ENCODE measurements at regions not wholly inside any gene's neighbourhood (a gene's known extent, or its start where the extent isn't known, plus 50 kb on each side); places are given as distances from the start of the nearest gene placed in this dataset.

GRCh38 chr21:24289539-24289938, 1317.7 kb downstream of the MRPL39 start:
- H2AFZ ChIP-seq, result no peak overlapping the region
- H3F3A ChIP-seq (ENCODE audit: insufficient read depth), result no peaks in the 10 kb centered on the region
- WGBS, 2 experiments (ENCODE audit: low coverage in 1 of 2, low lambda C conversion rate in 2 of 2, missing lambda C conversion rate in 2 of 2), result 0 to 7% methylated on average over 1 of the region's 1 CpG
- H3K79me2 ChIP-seq (ENCODE audit: insufficient read depth), result no peaks in the 10 kb centered on the region
- no peak overlapping the region for H3K9ac ChIP-seq
- H3K4me3 ChIP-seq, result no peak overlapping the region
- no peak for DNase-seq
- H3K27me3 ChIP-seq (replicated peaks; ENCODE audit: insufficient read depth), result no peaks in the 10 kb centered on the region
- H4K20me1 ChIP-seq (ENCODE audit: insufficient read depth), result no peaks in the 10 kb centered on the region
- in situ Hi-C loops (cut with MboI), result no loop called here
- H3K36me3 ChIP-seq (ENCODE audit: low read depth), result no peaks in the 10 kb centered on the region
- TF ChIP-seq EZH2phosphoT487 (IDR thresholded peaks at IDR 0.05; ENCODE audit: insufficient read depth, low read depth), result no peak
- TF ChIP-seq EZH2 (IDR thresholded peaks at IDR 0.05; ENCODE audit: insufficient read depth, poor library complexity, severe bottlenecking), result no peak
- H3K27ac ChIP-seq, result no peak overlapping the region
- H3K4me2 ChIP-seq (ENCODE audit: unreplicated experiment), result no peak overlapping the region
- H3K9me2 ChIP-seq (ENCODE audit: insufficient read depth), result no peaks in the 10 kb centered on the region
- H3K4me1 ChIP-seq (ENCODE audit: insufficient read depth), result no peaks in the 10 kb centered on the region
- peaks cover 3% of the 10 kb centered on the region for H3K9me3 ChIP-seq (ENCODE audit: low read depth)

DNA sequence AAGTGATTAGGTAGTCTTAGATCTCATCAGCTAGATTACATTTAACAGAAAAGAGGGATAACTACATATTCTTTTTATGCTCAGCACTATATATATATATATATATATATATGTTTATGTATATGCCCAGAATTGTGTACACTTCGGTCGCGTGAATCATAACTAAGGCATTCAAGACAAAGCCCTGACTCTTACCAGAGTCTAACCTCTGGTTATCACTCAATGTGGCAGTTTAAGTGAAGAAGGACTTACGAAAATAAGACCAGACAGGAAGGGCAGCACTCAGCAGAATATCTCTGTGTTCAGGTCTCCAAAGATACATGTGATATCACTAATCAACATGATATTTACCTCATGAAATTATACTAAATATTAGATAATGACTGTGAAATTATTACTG, 1326.7 kb downstream of the MRPL39 start:
- H3K9ac ChIP-seq, result no peak overlapping the region
- no peaks in the 10 kb centered on the region for H3K4me1 ChIP-seq (ENCODE audit: insufficient read depth)
- no peak overlapping the region for H3K4me2 ChIP-seq (ENCODE audit: unreplicated experiment)
- peaks cover 3% of the 10 kb centered on the region for H3K9me3 ChIP-seq (ENCODE audit: low read depth)
- no peak for DNase-seq
- TF ChIP-seq EZH2 (IDR thresholded peaks at IDR 0.05; ENCODE audit: insufficient read depth, poor library complexity, severe bottlenecking) (no peak), EZH2phosphoT487 (IDR thresholded peaks at IDR 0.05; ENCODE audit: insufficient read depth, low read depth) (no peak)
- H3K79me2 ChIP-seq (ENCODE audit: insufficient read depth), result no peaks in the 10 kb centered on the region
- H3K9me2 ChIP-seq (ENCODE audit: insufficient read depth), result no peaks in the 10 kb centered on the region
- no peaks in the 10 kb centered on the region for H3K36me3 ChIP-seq (ENCODE audit: low read depth)
- H3F3A ChIP-seq (ENCODE audit: insufficient read depth), result no peaks in the 10 kb centered on the region
- 46 to 47% methylated on average over 4 of the region's 4 CpGs for WGBS, 2 experiments (ENCODE audit: low coverage in 1 of 2, low lambda C conversion rate in 2 of 2, missing lambda C conversion rate in 2 of 2)
- no peak overlapping the region for H3K4me3 ChIP-seq
- in situ Hi-C loops (cut with MboI), result no loop called here
- no peak overlapping the region for H3K27ac ChIP-seq
- H2AFZ ChIP-seq, result no peak overlapping the region
- no peaks in the 10 kb centered on the region for H4K20me1 ChIP-seq (ENCODE audit: insufficient read depth)
- H3K27me3 ChIP-seq (replicated peaks; ENCODE audit: insufficient read depth), result no peaks in the 10 kb centered on the region

GRCh38 chr21:24278711-24279110, 1328.6 kb downstream of the MRPL39 start:
- Histone ChIP-seq H3K9me3 (ENCODE audit: low read depth) (peaks cover 8% of the 10 kb centered on the region), H3K9ac (no peak overlapping the region), H3K36me3 (ENCODE audit: low read depth) (no peaks in the 10 kb centered on the region), H3K27me3 (replicated peaks; ENCODE audit: insufficient read depth) (no peaks in the 10 kb centered on the region), H3K4me2 (ENCODE audit: unreplicated experiment) (no peak overlapping the region), H4K20me1 (ENCODE audit: insufficient read depth) (no peaks in the 10 kb centered on the region), H3K27ac (no peak overlapping the region), H3F3A (ENCODE audit: insufficient read depth) (no peaks in the 10 kb centered on the region), H2AFZ (no peak overlapping the region), H3K4me1 (ENCODE audit: insufficient read depth) (no peaks in the 10 kb centered on the region), H3K9me2 (ENCODE audit: insufficient read depth) (no peaks in the 10 kb centered on the region), H3K4me3 (no peak overlapping the region), H3K79me2 (ENCODE audit: insufficient read depth) (no peaks in the 10 kb centered on the region)
- DNase-seq, result no peak
- WGBS, 2 experiments (ENCODE audit: low coverage in 1 of 2, low lambda C conversion rate in 2 of 2, missing lambda C conversion rate in 2 of 2), result 45 to 59% methylated on average over 2 of the region's 2 CpGs
- TF ChIP-seq EZH2 (IDR thresholded peaks at IDR 0.05; ENCODE audit: insufficient read depth, poor library complexity, severe bottlenecking) (no peak), EZH2phosphoT487 (IDR thresholded peaks at IDR 0.05; ENCODE audit: insufficient read depth, low read depth) (no peak)
- in situ Hi-C loops (cut with MboI), result no loop called here

DNA sequence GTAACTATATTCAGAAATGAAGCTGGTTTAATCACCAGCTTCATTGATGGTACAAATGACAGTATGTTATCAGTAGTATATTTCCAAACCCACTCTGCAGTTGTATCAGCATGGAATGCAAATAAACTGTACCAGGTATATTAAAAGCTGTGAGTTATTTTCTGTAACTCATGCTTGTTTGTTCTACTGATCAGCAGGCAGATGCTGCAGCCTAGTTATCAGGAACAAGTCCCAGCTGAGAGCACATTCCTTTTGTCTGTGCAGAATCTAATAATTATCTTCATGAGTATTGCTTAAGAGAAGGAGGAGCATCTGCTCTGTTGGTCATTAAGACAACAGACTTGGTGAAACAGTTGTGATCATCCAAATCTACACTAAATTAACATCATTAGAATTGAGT, 1331.1 kb downstream of the MRPL39 start:
- H3K4me3 ChIP-seq, result no peak overlapping the region
- no peaks in the 10 kb centered on the region for H3K27me3 ChIP-seq (replicated peaks; ENCODE audit: insufficient read depth)
- H3F3A ChIP-seq (ENCODE audit: insufficient read depth), result no peaks in the 10 kb centered on the region
- no peak overlapping the region for H3K9ac ChIP-seq
- peaks cover 8% of the 10 kb centered on the region for H3K9me3 ChIP-seq (ENCODE audit: low read depth)
- H3K27ac ChIP-seq, result no peak overlapping the region
- no peaks in the 10 kb centered on the region for H4K20me1 ChIP-seq (ENCODE audit: insufficient read depth)
- H3K4me1 ChIP-seq (ENCODE audit: insufficient read depth), result no peaks in the 10 kb centered on the region
- H3K9me2 ChIP-seq (ENCODE audit: insufficient read depth), result no peaks in the 10 kb centered on the region
- DNase-seq, result no peak
- in situ Hi-C loops (cut with MboI), result no loop called here
- no peaks in the 10 kb centered on the region for H3K36me3 ChIP-seq (ENCODE audit: low read depth)
- TF ChIP-seq EZH2 (IDR thresholded peaks at IDR 0.05; ENCODE audit: insufficient read depth, poor library complexity, severe bottlenecking) (no peak), EZH2phosphoT487 (IDR thresholded peaks at IDR 0.05; ENCODE audit: insufficient read depth, low read depth) (no peak)
- H3K79me2 ChIP-seq (ENCODE audit: insufficient read depth), result no peaks in the 10 kb centered on the region
- H3K4me2 ChIP-seq (ENCODE audit: unreplicated experiment), result no peak overlapping the region
- H2AFZ ChIP-seq, result no peak overlapping the region

- no peaks in the 10 kb centered on the region for H3K9me2 ChIP-seq (ENCODE audit: insufficient read depth)
- peaks cover 8% of the 10 kb centered on the region for H3K9me3 ChIP-seq (ENCODE audit: low read depth)
- DNase-seq, result no peak
- H3K27me3 ChIP-seq (replicated peaks; ENCODE audit: insufficient read depth), result no peaks in the 10 kb centered on the region
- no peak overlapping the region for H3K4me2 ChIP-seq (ENCODE audit: unreplicated experiment)
- H3K4me3 ChIP-seq, result no peak overlapping the region
- no peaks in the 10 kb centered on the region for H3K4me1 ChIP-seq (ENCODE audit: insufficient read depth)
- no peak overlapping the region for H3K27ac ChIP-seq
- TF ChIP-seq EZH2 (IDR thresholded peaks at IDR 0.05; ENCODE audit: insufficient read depth, poor library complexity, severe bottlenecking), result no peak
- no peak for TF ChIP-seq EZH2phosphoT487 (IDR thresholded peaks at IDR 0.05; ENCODE audit: insufficient read depth, low read depth)
- H4K20me1 ChIP-seq (ENCODE audit: insufficient read depth), result no peaks in the 10 kb centered on the region
- no peaks in the 10 kb centered on the region for H3F3A ChIP-seq (ENCODE audit: insufficient read depth)
- no peaks in the 10 kb centered on the region for H3K79me2 ChIP-seq (ENCODE audit: insufficient read depth)
- no peak overlapping the region for H2AFZ ChIP-seq
- no peaks in the 10 kb centered on the region for H3K36me3 ChIP-seq (ENCODE audit: low read depth)
- in situ Hi-C loops (cut with MboI), result no loop called here
- no peak overlapping the region for H3K9ac ChIP-seq
- 10 to 43% methylated on average over 1 of the region's 1 CpG for WGBS, 2 experiments (ENCODE audit: low coverage in 1 of 2, low lambda C conversion rate in 2 of 2, missing lambda C conversion rate in 2 of 2)
Measured at GRCh38 chr21:24275616-24276015, 1331.7 kb downstream of the MRPL39 start.

All from GM23248 (cell line).